ENCODE measurements at regions not wholly inside any gene's neighbourhood (a gene's known extent, or its start where the extent isn't known, plus 50 kb on each side); places are given as distances from the start of the nearest gene placed in this dataset.

DNA sequence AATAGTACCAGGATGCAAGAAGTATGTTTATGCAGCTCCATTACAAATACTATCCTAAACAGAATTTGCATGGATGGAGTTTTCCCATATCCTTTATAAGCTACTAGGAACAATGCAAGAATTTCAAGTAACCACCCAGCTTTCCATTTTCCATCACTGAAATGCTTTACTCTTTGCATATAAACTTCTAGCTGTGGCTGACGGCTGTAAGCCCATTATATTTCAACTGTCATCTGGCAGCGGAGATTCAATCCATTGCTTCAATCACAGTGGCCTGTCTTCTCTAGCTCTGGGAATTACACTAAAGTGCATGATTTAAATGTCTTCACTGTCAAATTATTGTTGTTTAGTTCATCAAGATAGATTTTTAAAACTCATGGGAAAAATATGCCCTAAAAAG lies 64.2 kb upstream of the PAM start:
- no peak for TF ChIP-seq CTCF (IDR thresholded peaks at IDR 0.05; ENCODE audit: poor library complexity, severe bottlenecking)
- peak; percentile 60 for TF ChIP-seq POLR2AphosphoS5 (IDR thresholded peaks at IDR 0.05)
- TF ChIP-seq EP300 (conservative IDR thresholded peaks at IDR 0.05; ENCODE audit: poor library complexity, severe bottlenecking), result peak; percentile 91
- no peak for TF ChIP-seq EZH2 (IDR thresholded peaks at IDR 0.05; ENCODE audit: borderline replicate concordance, insufficient read depth, low read length, poor library complexity, severe bottlenecking)
- TF ChIP-seq, protein P1, sequence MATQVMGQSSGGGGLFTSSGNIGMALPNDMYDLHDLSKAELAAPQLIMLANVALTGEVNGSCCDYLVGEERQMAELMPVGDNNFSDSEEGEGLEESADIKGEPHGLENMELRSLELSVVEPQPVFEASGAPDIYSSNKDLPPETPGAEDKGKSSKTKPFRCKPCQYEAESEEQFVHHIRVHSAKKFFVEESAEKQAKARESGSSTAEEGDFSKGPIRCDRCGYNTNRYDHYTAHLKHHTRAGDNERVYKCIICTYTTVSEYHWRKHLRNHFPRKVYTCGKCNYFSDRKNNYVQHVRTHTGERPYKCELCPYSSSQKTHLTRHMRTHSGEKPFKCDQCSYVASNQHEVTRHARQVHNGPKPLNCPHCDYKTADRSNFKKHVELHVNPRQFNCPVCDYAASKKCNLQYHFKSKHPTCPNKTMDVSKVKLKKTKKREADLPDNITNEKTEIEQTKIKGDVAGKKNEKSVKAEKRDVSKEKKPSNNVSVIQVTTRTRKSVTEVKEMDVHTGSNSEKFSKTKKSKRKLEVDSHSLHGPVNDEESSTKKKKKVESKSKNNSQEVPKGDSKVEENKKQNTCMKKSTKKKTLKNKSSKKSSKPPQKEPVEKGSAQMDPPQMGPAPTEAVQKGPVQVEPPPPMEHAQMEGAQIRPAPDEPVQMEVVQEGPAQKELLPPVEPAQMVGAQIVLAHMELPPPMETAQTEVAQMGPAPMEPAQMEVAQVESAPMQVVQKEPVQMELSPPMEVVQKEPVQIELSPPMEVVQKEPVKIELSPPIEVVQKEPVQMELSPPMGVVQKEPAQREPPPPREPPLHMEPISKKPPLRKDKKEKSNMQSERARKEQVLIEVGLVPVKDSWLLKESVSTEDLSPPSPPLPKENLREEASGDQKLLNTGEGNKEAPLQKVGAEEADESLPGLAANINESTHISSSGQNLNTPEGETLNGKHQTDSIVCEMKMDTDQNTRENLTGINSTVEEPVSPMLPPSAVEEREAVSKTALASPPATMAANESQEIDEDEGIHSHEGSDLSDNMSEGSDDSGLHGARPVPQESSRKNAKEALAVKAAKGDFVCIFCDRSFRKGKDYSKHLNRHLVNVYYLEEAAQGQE (IDR thresholded peaks at IDR 0.05; ENCODE audit: borderline replicate concordance), result peak; percentile 71
- no peak for TF ChIP-seq RAD21 (conservative IDR thresholded peaks at IDR 0.05)
- TF ChIP-seq SMC3 (conservative IDR thresholded peaks at IDR 0.05; ENCODE audit: poor library complexity), result no peak
